ENCODE measurements at regions not wholly inside any gene's neighbourhood (a gene's known extent, or its start where the extent isn't known, plus 50 kb on each side); places are given as distances from the start of the nearest gene placed in this dataset.

DNA sequence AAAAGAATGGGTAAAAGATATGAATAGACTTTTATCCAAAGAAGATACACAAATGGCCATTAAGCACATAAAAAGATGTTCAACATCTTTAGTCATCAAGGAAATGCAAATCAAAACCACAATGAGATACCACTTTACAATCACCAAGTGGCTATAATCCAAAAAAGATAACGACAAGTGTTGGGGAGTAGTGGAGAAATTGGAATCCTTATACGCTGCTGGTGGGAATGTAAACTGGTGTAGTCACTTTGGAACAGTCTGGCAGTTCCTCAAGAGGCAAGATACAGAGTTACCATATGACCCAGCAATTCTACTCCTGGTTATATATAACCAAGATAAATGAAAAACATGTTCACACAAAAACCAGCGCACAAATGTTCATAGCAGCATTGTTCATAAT, 234.9 kb downstream of the SPATA31D1 start:
- TF ChIP-seq, protein P1, sequence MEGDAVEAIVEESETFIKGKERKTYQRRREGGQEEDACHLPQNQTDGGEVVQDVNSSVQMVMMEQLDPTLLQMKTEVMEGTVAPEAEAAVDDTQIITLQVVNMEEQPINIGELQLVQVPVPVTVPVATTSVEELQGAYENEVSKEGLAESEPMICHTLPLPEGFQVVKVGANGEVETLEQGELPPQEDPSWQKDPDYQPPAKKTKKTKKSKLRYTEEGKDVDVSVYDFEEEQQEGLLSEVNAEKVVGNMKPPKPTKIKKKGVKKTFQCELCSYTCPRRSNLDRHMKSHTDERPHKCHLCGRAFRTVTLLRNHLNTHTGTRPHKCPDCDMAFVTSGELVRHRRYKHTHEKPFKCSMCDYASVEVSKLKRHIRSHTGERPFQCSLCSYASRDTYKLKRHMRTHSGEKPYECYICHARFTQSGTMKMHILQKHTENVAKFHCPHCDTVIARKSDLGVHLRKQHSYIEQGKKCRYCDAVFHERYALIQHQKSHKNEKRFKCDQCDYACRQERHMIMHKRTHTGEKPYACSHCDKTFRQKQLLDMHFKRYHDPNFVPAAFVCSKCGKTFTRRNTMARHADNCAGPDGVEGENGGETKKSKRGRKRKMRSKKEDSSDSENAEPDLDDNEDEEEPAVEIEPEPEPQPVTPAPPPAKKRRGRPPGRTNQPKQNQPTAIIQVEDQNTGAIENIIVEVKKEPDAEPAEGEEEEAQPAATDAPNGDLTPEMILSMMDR (IDR thresholded peaks at IDR 0.05): no peak
- TF ChIP-seq POLR2AphosphoS5 (IDR thresholded peaks at IDR 0.05): no peak
- TF ChIP-seq POLR2A (IDR thresholded peaks at IDR 0.05): no peak

Measured in breast epithelium (tissue), 3 donors.